Activated CD4-positive, alpha-beta T cell treated with anti-CD3 and anti-CD28 coated beads for 1 hour (primary cell): ENCODE measurements at regions not wholly inside any gene's neighbourhood (a gene's known extent, or its start where the extent isn't known, plus 50 kb on each side); places are given as distances from the start of the nearest gene placed in this dataset.

Experiments
- DNase-seq: peaks from one replicate; pipeline ENCODE4 v3.0.0-alpha.2; 2020

- DNase-seq = no peak
Observed at GRCh38 chr11:95375451-95375850, 144.4 kb upstream of the SESN3 start.

- no peak for DNase-seq
Observed at GRCh38 chr11:95374105-95374504, 143.1 kb upstream of the SESN3 start.

GRCh38 chr11:95373241-95373640 lies 142.2 kb upstream of the SESN3 start:
- DNase-seq = no peak

- no peak for DNase-seq
Observed at GRCh38 chr11:95372097-95372656, 141.2 kb upstream of the SESN3 start.

- no peak for DNase-seq
Observed at GRCh38 chr11:95371153-95371552, 140.2 kb upstream of the SESN3 start.

GRCh38 chr11:95367726-95368125 lies 136.7 kb upstream of the SESN3 start:
- DNase-seq = no peak

- no peak for DNase-seq
Observed at GRCh38 chr11:95365348-95365747, 134.3 kb upstream of the SESN3 start.

GRCh38 chr11:95364324-95365295 lies 133.6 kb upstream of the SESN3 start:
- no peak for DNase-seq

- DNase-seq = no peak
Observed at GRCh38 chr11:95363708-95364107, 132.7 kb upstream of the SESN3 start.

GRCh38 chr11:95363164-95363563 lies 132.2 kb upstream of the SESN3 start:
- no peak for DNase-seq

- no peak for DNase-seq
Observed at GRCh38 chr11:95361180-95361579, 130.2 kb upstream of the SESN3 start.

GRCh38 chr11:95360377-95361075 lies 129.5 kb upstream of the SESN3 start:
- no peak for DNase-seq

- DNase-seq = no peak
Observed at GRCh38 chr11:95359756-95360155, 128.8 kb upstream of the SESN3 start.

GRCh38 chr11:95359341-95359663 lies 128.3 kb upstream of the SESN3 start:
- DNase-seq = no peak

GRCh38 chr11:95358511-95359340 lies 127.7 kb upstream of the SESN3 start:
- no peak for DNase-seq

- DNase-seq = no peak
Observed at GRCh38 chr11:95354304-95354703, 123.3 kb upstream of the SESN3 start.

- DNase-seq = no peak
Observed at GRCh38 chr11:95353706-95354105, 122.7 kb upstream of the SESN3 start.

- no peak for DNase-seq
Observed at GRCh38 chr11:95352733-95353346, 121.8 kb upstream of the SESN3 start.

GRCh38 chr11:95349345-95349942 lies 118.4 kb upstream of the SESN3 start:
- no peak for DNase-seq

- no peak for DNase-seq
Observed at GRCh38 chr11:95346265-95346664, 115.3 kb upstream of the SESN3 start.

GRCh38 chr11:95345651-95346050 lies 114.6 kb upstream of the SESN3 start:
- no peak for DNase-seq
